ENCODE measurements at regions not wholly inside any gene's neighbourhood (a gene's known extent, or its start where the extent isn't known, plus 50 kb on each side); places are given as distances from the start of the nearest gene placed in this dataset.

GRCh38 chr16:86308514-86308913 lies 201.8 kb upstream of the FOXF1 start:
- DNase-seq, result no peak
- no peak overlapping the region for H3K27ac Mint-ChIP-seq (ENCODE audit: unreplicated experiment)
- peaks cover 2% of the 10 kb centered on the region for H3K9me3 Mint-ChIP-seq (ENCODE audit: unreplicated experiment)
- H3K4me1 Mint-ChIP-seq (ENCODE audit: low read depth, unreplicated experiment), result no peaks in the 10 kb centered on the region
- H3K27me3 Mint-ChIP-seq (ENCODE audit: unreplicated experiment), result peaks cover 9% of the 10 kb centered on the region
- no peaks in the 10 kb centered on the region for H3K36me3 Mint-ChIP-seq (ENCODE audit: unreplicated experiment)
- no peak overlapping the region for H3K4me3 Mint-ChIP-seq (ENCODE audit: unreplicated experiment)
- TF ChIP-seq CTCF (IDR thresholded peaks at IDR 0.05; ENCODE audit: partially characterized antibody, unreplicated experiment), result no peak

- no peak for TF ChIP-seq CTCF (IDR thresholded peaks at IDR 0.05; ENCODE audit: partially characterized antibody, unreplicated experiment)
- H3K27ac Mint-ChIP-seq (ENCODE audit: unreplicated experiment), result no peak overlapping the region
- peaks cover 14% of the 10 kb centered on the region for H3K27me3 Mint-ChIP-seq (ENCODE audit: unreplicated experiment)
- peaks cover 2% of the 10 kb centered on the region for H3K4me1 Mint-ChIP-seq (ENCODE audit: low read depth, unreplicated experiment)
- no peak for DNase-seq
- peaks cover 5% of the 10 kb centered on the region for H3K9me3 Mint-ChIP-seq (ENCODE audit: unreplicated experiment)
- H3K36me3 Mint-ChIP-seq (ENCODE audit: unreplicated experiment), result no peaks in the 10 kb centered on the region
- no peak overlapping the region for H3K4me3 Mint-ChIP-seq (ENCODE audit: unreplicated experiment)
Measured at GRCh38 chr16:86313631-86314030, 196.7 kb upstream of the FOXF1 start.

DNA sequence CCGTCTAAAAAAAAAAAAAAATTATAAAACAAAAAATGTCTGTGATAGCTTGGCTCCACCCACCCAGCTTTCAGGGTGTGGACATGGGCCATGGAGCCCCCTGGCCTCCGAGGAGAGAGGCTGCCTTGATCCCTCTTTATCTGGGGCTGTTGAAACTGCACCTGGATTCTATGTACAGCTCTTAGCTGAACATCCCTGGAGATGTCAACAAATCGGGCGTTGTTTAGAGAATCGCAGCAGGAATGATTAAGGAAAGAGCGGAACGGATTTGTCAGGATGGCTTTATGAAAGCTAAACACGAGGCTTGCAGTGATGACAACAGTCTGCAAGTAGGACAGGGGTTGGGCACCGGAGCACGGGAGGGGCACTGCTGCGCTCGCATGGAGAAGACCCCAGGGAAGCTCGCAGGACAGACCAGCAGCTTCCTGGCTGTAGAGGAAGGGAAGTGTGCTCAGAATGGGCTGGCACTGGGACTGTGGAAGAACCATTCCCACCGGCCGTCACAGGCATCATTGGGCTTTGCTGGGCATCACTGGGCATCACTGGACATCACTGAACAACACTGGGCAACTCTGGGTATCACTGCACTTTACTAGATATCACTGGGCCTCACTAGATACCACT lies 195.8 kb upstream of the FOXF1 start:
- peaks cover 2% of the 10 kb centered on the region for H3K4me1 Mint-ChIP-seq (ENCODE audit: low read depth, unreplicated experiment)
- peaks cover 5% of the 10 kb centered on the region for H3K9me3 Mint-ChIP-seq (ENCODE audit: unreplicated experiment)
- H3K27me3 Mint-ChIP-seq (ENCODE audit: unreplicated experiment), result peaks cover 15% of the 10 kb centered on the region
- no peak for DNase-seq
- TF ChIP-seq CTCF (IDR thresholded peaks at IDR 0.05; ENCODE audit: partially characterized antibody, unreplicated experiment), result no peak
- H3K27ac Mint-ChIP-seq (ENCODE audit: unreplicated experiment), result no peak overlapping the region
- H3K36me3 Mint-ChIP-seq (ENCODE audit: unreplicated experiment), result no peaks in the 10 kb centered on the region
- no peak overlapping the region for H3K4me3 Mint-ChIP-seq (ENCODE audit: unreplicated experiment)

GRCh38 chr16:86316967-86317812 lies 193.1 kb upstream of the FOXF1 start:
- Mint-ChIP-seq H3K4me1 (ENCODE audit: low read depth, unreplicated experiment) (peaks cover 7% of the 10 kb centered on the region), H3K4me3 (ENCODE audit: unreplicated experiment) (no peak overlapping the region), H3K27ac (ENCODE audit: unreplicated experiment) (no peak overlapping the region), H3K36me3 (ENCODE audit: unreplicated experiment) (no peaks in the 10 kb centered on the region), H3K9me3 (ENCODE audit: unreplicated experiment) (peaks cover 3% of the 10 kb centered on the region), H3K27me3 (ENCODE audit: unreplicated experiment) (peaks cover 8% of the 10 kb centered on the region)
- TF ChIP-seq CTCF (IDR thresholded peaks at IDR 0.05; ENCODE audit: partially characterized antibody, unreplicated experiment), result no peak
- DNase-seq, result no peak

Data from glutamatergic neuron (in vitro differentiated cells).